Chondrocyte (in vitro differentiated cells): ENCODE measurements at regions not wholly inside any gene's neighbourhood (a gene's known extent, or its start where the extent isn't known, plus 50 kb on each side); places are given as distances from the start of the nearest gene placed in this dataset.

Source experiments
- DNase-seq: peaks from one replicate; pipeline ENCODE4 v3.0.0; 2021; ENCODE audit warnings: mixed read lengths, low spot score
- H3K27ac Mint-ChIP-seq: one replicate; pipeline ENCODE4 v1.8.0; 2021; ENCODE audit warnings: mild to moderate bottlenecking, moderate library complexity, mixed read lengths; ENCODE audit not compliant: unreplicated experiment
- H3K27me3 Mint-ChIP-seq: 2 replicates; pipeline ENCODE4 v1.8.0; 2021; ENCODE audit warnings: low read depth, mixed read lengths
- H3K36me3 Mint-ChIP-seq: 2 replicates; pipeline ENCODE4 v1.8.0; 2021; ENCODE audit warnings: low read depth, mixed read lengths
- H3K4me1 Mint-ChIP-seq: 2 replicates; pipeline ENCODE4 v1.8.0; 2021; ENCODE audit warnings: low read depth, mild to moderate bottlenecking, mixed read lengths
- H3K4me3 Mint-ChIP-seq: one replicate; pipeline ENCODE4 v1.8.0; 2021; ENCODE audit warnings: mild to moderate bottlenecking, moderate library complexity, mixed read lengths; ENCODE audit not compliant: unreplicated experiment
- H3K9me3 Mint-ChIP-seq: 2 replicates; pipeline ENCODE4 v1.8.0; 2021; ENCODE audit warnings: low read depth, mixed read lengths
- TF ChIP-seq, protein P1 (sequence below): fragments of 200-600 bp; sonication (generic); IDR thresholded peaks from 2 replicates; pipeline ENCODE4 v1.5.0; 2021; ENCODE audit warnings: antibody characterized with exemption, mild to moderate bottlenecking, moderate library complexity

DNA sequence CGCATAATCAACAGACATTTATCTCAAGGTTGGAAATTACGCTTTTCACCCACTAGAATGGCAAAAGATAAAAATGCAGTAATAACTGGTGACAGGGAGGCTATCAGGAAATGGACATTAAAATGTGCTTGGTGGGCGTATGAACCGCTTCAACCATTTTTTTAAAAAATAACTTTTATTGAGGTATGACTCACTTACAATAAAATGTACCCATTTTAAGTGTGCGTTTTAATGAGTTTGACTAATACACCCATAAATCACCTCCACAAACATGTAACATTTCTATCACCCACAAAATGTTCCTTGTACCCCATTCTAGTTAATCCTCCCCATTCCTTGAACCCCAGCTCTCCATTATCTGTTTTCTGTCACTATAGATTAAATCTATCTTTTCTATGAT, 96.8 kb downstream of the IYD start:
- H3K4me1 Mint-ChIP-seq, result no peaks in the 10 kb centered on the region
- TF ChIP-seq, protein P1, sequence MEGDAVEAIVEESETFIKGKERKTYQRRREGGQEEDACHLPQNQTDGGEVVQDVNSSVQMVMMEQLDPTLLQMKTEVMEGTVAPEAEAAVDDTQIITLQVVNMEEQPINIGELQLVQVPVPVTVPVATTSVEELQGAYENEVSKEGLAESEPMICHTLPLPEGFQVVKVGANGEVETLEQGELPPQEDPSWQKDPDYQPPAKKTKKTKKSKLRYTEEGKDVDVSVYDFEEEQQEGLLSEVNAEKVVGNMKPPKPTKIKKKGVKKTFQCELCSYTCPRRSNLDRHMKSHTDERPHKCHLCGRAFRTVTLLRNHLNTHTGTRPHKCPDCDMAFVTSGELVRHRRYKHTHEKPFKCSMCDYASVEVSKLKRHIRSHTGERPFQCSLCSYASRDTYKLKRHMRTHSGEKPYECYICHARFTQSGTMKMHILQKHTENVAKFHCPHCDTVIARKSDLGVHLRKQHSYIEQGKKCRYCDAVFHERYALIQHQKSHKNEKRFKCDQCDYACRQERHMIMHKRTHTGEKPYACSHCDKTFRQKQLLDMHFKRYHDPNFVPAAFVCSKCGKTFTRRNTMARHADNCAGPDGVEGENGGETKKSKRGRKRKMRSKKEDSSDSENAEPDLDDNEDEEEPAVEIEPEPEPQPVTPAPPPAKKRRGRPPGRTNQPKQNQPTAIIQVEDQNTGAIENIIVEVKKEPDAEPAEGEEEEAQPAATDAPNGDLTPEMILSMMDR, result no peak
- no peak for DNase-seq
- H3K36me3 Mint-ChIP-seq, result no peaks in the 10 kb centered on the region
- H3K9me3 Mint-ChIP-seq, result peaks cover 2% of the 10 kb centered on the region
- H3K27me3 Mint-ChIP-seq, result peaks cover 2% of the 10 kb centered on the region
- no peak overlapping the region for H3K4me3 Mint-ChIP-seq
- H3K27ac Mint-ChIP-seq, result no peak overlapping the region

DNA sequence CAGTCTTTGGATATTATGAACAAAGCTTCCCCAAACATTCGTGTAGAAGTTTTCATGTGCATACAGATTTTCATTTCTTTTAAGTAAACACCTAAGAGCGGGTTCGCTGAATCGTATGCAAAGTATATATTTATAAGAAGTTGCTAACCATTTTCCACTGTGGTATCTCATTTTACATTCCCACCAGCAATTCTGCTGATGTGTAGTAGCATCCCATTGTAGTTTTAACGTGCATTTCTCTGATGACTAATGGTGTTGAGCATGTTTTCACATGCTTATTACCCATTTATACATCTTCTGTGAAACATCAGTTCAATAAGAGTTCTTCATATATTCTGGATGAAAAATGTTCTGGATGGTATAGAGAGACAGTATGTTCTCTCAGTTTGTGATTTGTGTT, 97.4 kb downstream of the IYD start:
- DNase-seq, result no peak
- Mint-ChIP-seq H3K9me3 (peaks cover 2% of the 10 kb centered on the region), H3K27ac (no peak overlapping the region), H3K4me1 (no peaks in the 10 kb centered on the region), H3K4me3 (no peak overlapping the region), H3K36me3 (no peaks in the 10 kb centered on the region), H3K27me3 (peaks cover 2% of the 10 kb centered on the region)
- TF ChIP-seq, protein P1, result no peak

DNA sequence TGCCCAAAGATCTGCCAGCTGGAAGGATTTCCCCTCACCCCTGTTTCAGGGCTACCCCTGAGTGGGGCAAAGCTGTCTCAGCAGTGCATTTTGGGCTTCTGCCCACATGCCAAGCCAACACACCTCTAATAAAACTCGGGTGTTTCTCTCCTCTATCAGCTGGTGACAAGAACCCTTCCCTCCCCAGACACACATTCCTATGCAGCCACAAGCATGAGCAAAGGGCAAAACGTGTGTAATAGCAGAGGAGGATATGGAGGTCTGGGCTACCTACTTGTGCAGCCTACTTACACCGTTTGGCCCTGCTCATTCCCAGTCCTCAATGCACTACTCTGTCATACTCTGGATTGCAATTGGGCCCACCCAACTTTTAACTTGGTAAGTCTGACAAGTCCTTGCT, 101.3 kb downstream of the IYD start:
- no peaks in the 10 kb centered on the region for H3K9me3 Mint-ChIP-seq
- no peak overlapping the region for H3K27ac Mint-ChIP-seq
- no peak overlapping the region for H3K4me3 Mint-ChIP-seq
- no peaks in the 10 kb centered on the region for H3K4me1 Mint-ChIP-seq
- H3K27me3 Mint-ChIP-seq, result peaks cover 2% of the 10 kb centered on the region
- DNase-seq, result no peak
- no peaks in the 10 kb centered on the region for H3K36me3 Mint-ChIP-seq
- TF ChIP-seq, protein P1, result no peak

DNA sequence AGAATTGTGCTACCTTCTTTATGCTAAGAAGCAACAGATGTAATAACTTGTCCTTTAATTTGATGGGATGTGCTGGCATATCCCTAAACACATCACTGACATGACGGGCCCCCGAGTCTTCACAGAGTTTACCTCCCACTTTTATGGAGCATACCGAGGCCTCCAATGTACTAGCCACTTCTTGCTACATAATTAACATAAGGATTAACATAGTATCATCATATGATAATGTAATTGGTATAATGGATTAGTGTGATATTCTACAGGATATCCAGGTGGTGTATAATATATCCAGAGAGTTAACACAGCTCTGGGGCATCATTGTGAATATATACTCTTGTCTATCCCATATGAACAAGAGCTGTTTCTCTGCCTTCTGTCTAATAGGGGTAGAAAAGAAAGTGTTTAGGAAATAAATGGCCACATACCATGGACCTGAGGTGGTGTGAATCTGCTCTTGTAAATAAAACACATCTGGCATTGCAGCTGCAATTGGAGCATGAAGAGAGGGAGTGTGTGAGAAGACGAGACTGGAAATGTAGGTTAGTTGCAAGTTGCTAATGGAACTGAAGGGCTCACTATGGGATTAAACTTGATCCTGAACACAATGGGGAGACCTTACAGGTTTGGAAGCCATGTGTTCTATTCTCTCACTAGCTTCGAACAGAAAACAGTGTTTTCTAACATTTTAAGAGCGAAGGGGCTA, 102.3 kb downstream of the IYD start:
- H3K9me3 Mint-ChIP-seq, result no peaks in the 10 kb centered on the region
- no peaks in the 10 kb centered on the region for H3K4me1 Mint-ChIP-seq
- H3K4me3 Mint-ChIP-seq, result no peak overlapping the region
- H3K27me3 Mint-ChIP-seq, result peaks cover 2% of the 10 kb centered on the region
- H3K27ac Mint-ChIP-seq, result no peak overlapping the region
- no peak for DNase-seq
- H3K36me3 Mint-ChIP-seq, result no peaks in the 10 kb centered on the region
- TF ChIP-seq, protein P1, result no peak

DNA sequence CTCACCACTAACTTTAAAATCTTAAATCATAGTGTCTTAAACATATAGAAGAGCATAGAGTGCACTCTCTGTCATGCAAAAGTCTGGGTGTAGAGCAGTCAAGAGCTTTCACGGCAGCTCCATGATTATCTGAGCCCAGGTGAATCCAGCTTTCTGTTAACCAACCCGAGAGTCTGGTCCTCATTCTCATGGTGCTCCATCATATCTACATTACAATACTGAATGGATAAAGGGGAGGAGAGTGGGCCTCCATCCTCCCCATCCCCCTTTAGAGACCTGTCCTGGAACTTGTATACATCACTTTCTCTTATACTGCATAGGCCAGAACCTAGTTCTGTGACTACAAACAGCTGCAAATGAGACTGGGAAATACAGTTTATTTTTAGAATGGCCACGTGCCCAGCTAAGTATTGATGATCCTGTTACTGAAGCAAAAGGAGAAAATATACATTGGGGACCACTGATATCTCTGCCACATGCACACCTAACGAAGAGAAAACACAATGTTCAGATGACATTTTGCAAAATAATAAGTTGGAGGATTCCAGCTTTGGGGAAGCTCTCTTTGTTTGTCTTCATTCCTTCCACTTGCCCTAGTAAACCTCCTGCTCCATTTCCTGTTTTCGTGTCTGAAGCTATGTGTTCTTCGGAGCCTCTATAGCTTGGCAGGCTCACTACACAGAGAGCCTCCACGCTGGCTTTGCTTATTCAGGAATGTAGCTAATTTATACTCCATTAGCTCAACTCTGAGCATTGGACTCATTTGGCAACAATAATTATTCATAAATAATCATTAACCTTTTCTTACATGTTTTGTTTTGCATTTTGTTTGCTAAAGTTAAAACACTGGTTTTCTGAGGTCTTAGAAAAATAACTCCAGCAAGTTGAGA, 110.1 kb downstream of the IYD start:
- no peaks in the 10 kb centered on the region for H3K36me3 Mint-ChIP-seq

More for the DNA sequence above, 110.1 kb downstream of the IYD start:
- peaks cover 6% of the 10 kb centered on the region for H3K4me1 Mint-ChIP-seq
- TF ChIP-seq, protein P1, result no peak
- H3K9me3 Mint-ChIP-seq, result peaks cover 2% of the 10 kb centered on the region
- DNase-seq, result no peak
- H3K4me3 Mint-ChIP-seq, result no peak overlapping the region
- no peak overlapping the region for H3K27ac Mint-ChIP-seq
- H3K27me3 Mint-ChIP-seq, result peaks cover 2% of the 10 kb centered on the region
